GM23338 (cell line): ENCODE measurements at regions not wholly inside any gene's neighbourhood (a gene's known extent, or its start where the extent isn't known, plus 50 kb on each side); places are given as distances from the start of the nearest gene placed in this dataset.

Experiments
- ATAC-seq: fragments of 200-7000 bp; cut with Tn5 transposase; 3 replicates; pipeline ENCODE4 v1.9.1; 2020
- DNase-seq: peaks from one replicate; pipeline ENCODE4 v3.0.0-alpha.2; 2015; ENCODE audit warnings: low spot score
- H2AFZ ChIP-seq: fragments of 200-600 bp; sonication (generic); 2 replicates; pipeline ENCODE4 v1.8.0; 2016; ENCODE audit warnings: antibody characterized with exemption, mild to moderate bottlenecking, moderate library complexity
- H3F3A ChIP-seq: fragments of 200-600 bp; sonication (generic); replicated peaks from 2 replicates; pipeline ENCODE4 v1.8.0; 2017; ENCODE audit warnings: antibody characterized with exemption, mixed run types, low read depth
- H3K27ac ChIP-seq: fragments of 200-600 bp; sonication (generic); 2 replicates; pipeline ENCODE4 v1.6.1; 2016; ENCODE audit warnings: low read depth
- H3K27me3 ChIP-seq: fragments of 200-600 bp; sonication (generic); 2 replicates; pipeline ENCODE4 v1.8.0; 2016; ENCODE audit warnings: mild to moderate bottlenecking, mixed run types, moderate library complexity; ENCODE audit not compliant: insufficient read depth
- H3K36me3 ChIP-seq: fragments of 200-600 bp; sonication (generic); 2 replicates; pipeline ENCODE4 v1.8.0; 2016; ENCODE audit warnings: mild to moderate bottlenecking; ENCODE audit not compliant: insufficient read depth
- H3K4me1 ChIP-seq: fragments of 200-600 bp; sonication (generic); 2 replicates; pipeline ENCODE4 v1.8.0; 2016; ENCODE audit warnings: mild to moderate bottlenecking, moderate library complexity; ENCODE audit not compliant: insufficient read depth
- H3K4me2 ChIP-seq: fragments of 200-600 bp; sonication (generic); 2 replicates; pipeline ENCODE4 v1.7.1; 2017; ENCODE audit warnings: mixed run types
- H3K4me3 ChIP-seq: fragments of 200-600 bp; sonication (generic); 2 replicates; pipeline ENCODE4 v1.6.1; 2016; ENCODE audit warnings: mixed run types
- H3K79me2 ChIP-seq: fragments of 200-600 bp; sonication (generic); replicated peaks from 2 replicates; pipeline ENCODE4 v1.8.0; 2017; ENCODE audit warnings: mild to moderate bottlenecking; ENCODE audit not compliant: insufficient read depth
- H3K9me2 ChIP-seq: fragments of 200-600 bp; sonication (generic); 2 replicates; pipeline ENCODE4 v1.8.0; 2017; ENCODE audit not compliant: insufficient read depth
- H4K20me1 ChIP-seq: fragments of 200-600 bp; sonication (generic); replicated peaks from 2 replicates; pipeline ENCODE4 v1.8.0; 2017; ENCODE audit warnings: mild to moderate bottlenecking; ENCODE audit not compliant: insufficient read depth
- H3K27ac Mint-ChIP-seq: 2 replicates; pipeline ENCODE4 v1.8.0; 2020; ENCODE audit warnings: inconsistent platforms, mild to moderate bottlenecking, moderate library complexity, mixed read lengths
- H3K27me3 Mint-ChIP-seq: 3 replicates; pipeline ENCODE4 v1.8.0; 2022; ENCODE audit warnings: low read depth, mild to moderate bottlenecking, moderate library complexity, mixed read lengths, inconsistent platforms; ENCODE audit not compliant: insufficient read depth, poor library complexity
- H3K36me3 Mint-ChIP-seq: 3 replicates; pipeline ENCODE4 v1.8.0; 2021; ENCODE audit warnings: low read depth, mild to moderate bottlenecking, inconsistent platforms, moderate library complexity, mixed read lengths
- H3K4me1 Mint-ChIP-seq: 3 replicates; pipeline ENCODE4 v1.8.0; 2020; ENCODE audit warnings: mild to moderate bottlenecking, inconsistent platforms, mixed read lengths
- H3K4me3 Mint-ChIP-seq: 3 replicates; pipeline ENCODE4 v1.8.0; 2021; ENCODE audit warnings: moderate library complexity, mild to moderate bottlenecking, inconsistent platforms, mixed read lengths
- H3K9me3 Mint-ChIP-seq: 3 replicates; pipeline ENCODE4 v1.8.0; 2020; ENCODE audit warnings: moderate library complexity, mild to moderate bottlenecking, inconsistent platforms, mixed read lengths
- CREB1 ChIP-seq: fragments of 250-450 bp; sonication (Bioruptor Pico); IDR thresholded peaks from 2 replicates; pipeline ENCODE4 v1.5.0; 2020; ENCODE audit warnings: low read depth, mild to moderate bottlenecking, moderate library complexity
- EZH2 ChIP-seq: fragments of 200-600 bp; sonication (generic); IDR thresholded peaks from one replicate; pipeline ENCODE4 v1.8.0; 2017; ENCODE audit warnings: antibody characterized with exemption, mild to moderate bottlenecking, low read depth; ENCODE audit not compliant: unreplicated experiment
- EZH2phosphoT487 ChIP-seq: fragments of 200-600 bp; sonication (generic); IDR thresholded peaks from one replicate; pipeline ENCODE4 v1.8.1; 2018; ENCODE audit warnings: antibody characterized with exemption; ENCODE audit not compliant: unreplicated experiment
- JUNB ChIP-seq: IDR thresholded peaks from one replicate; pipeline ENCODE4 v1.6.1; 2016; ENCODE audit warnings: antibody characterized with exemption; ENCODE audit not compliant: unreplicated experiment
- NANOG ChIP-seq: IDR thresholded peaks from 2 replicates; pipeline ENCODE4 v1.6.1; 2016; ENCODE audit warnings: antibody characterized with exemption, borderline replicate concordance
- POLR2AphosphoS5 ChIP-seq: IDR thresholded peaks from 2 replicates; pipeline ENCODE4 v1.6.1; 2016; ENCODE audit warnings: antibody characterized with exemption, low read depth
- STAT1 ChIP-seq: IDR thresholded peaks from one replicate; pipeline ENCODE4 v1.6.1; 2016; ENCODE audit warnings: antibody characterized with exemption; ENCODE audit not compliant: unreplicated experiment
- ZNF114 ChIP-seq: fragments of 250-450 bp; sonication (Bioruptor Pico); IDR thresholded peaks from 2 replicates; pipeline ENCODE4 v1.5.0; 2020; ENCODE audit warnings: mild to moderate bottlenecking, moderate library complexity
- ZNF331 ChIP-seq: fragments of 250-450 bp; sonication (Bioruptor Pico); IDR thresholded peaks from 2 replicates; pipeline ENCODE4 v1.5.0; 2020; ENCODE audit warnings: low read depth, mild to moderate bottlenecking, moderate library complexity
- TF ChIP-seq, protein P1 (sequence below): IDR thresholded peaks from 2 replicates; pipeline ENCODE4 v1.6.1; 2016; ENCODE audit warnings: antibody characterized with exemption
- TF ChIP-seq, protein P2 (sequence below): IDR thresholded peaks from one replicate; pipeline ENCODE4 v1.6.1; 2018; ENCODE audit warnings: antibody characterized with exemption; ENCODE audit not compliant: unreplicated experiment
- TF ChIP-seq, protein P3 (sequence below), 2 experiments: fragments of 200-600 bp in 1 of 2; sonication (generic) in 1 of 2; conservative IDR thresholded peaks; 2 replicates each; pipeline versions ENCODE4 v1.5.1 to v1.6.1; 2016 to 2017; ENCODE audit warnings: antibody characterized with exemption in 2 of 2, low read depth in 2 of 2, mild to moderate bottlenecking in 2 of 2, moderate library complexity in 1 of 2
- TF ChIP-seq, protein P4 (sequence below): fragments of 250-450 bp; sonication (Bioruptor Pico); IDR thresholded peaks from 2 replicates; pipeline ENCODE4 v1.5.0; 2020; ENCODE audit warnings: mild to moderate bottlenecking, moderate library complexity

DNA sequence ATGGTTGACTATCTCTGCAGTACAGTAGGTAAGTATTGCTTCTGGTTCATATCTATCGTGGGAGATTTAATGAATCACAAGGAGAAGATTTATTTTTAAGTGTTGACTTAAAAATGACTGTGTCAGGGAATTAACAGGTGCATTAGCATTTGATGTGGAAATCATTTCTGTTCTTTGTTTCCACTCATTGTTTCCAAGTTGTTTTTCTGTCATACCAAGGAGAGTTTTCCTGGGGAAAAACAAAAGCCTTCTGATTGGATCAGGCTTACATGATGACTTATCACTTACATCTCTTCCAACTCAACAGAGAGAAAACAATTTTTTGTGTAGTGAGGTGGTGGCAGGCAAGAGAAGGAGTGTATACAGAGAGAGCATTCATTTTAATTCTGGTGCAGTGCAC, 686.4 kb downstream of the HTR1B start:
- H3K4me3 ChIP-seq: no peak overlapping the region
- H3K4me1 ChIP-seq: peaks cover 4% of the 10 kb centered on the region; the same call in 1 of the 2 replicates
- H4K20me1 ChIP-seq: peaks cover 4% of the 10 kb centered on the region; the same call in 1 of the 2 replicates
- Mint-ChIP-seq H3K36me3 (no peaks in the 10 kb centered on the region), H3K4me3 (no peak overlapping the region), H3K27ac (no peak overlapping the region), H3K4me1 (peaks cover 8% of the 10 kb centered on the region; the same call in 2 of the 3 replicates), H3K9me3 (no peaks in the 10 kb centered on the region), H3K27me3 (no peaks in the 10 kb centered on the region)
- ATAC-seq (no peak), DNase-seq (no peak)
- H3K27me3 ChIP-seq: no peaks in the 10 kb centered on the region
- H3K79me2 ChIP-seq: no peaks in the 10 kb centered on the region
- no peaks in the 10 kb centered on the region for H3F3A ChIP-seq
- H2AFZ ChIP-seq: no peak overlapping the region
- TF ChIP-seq, protein P1, sequence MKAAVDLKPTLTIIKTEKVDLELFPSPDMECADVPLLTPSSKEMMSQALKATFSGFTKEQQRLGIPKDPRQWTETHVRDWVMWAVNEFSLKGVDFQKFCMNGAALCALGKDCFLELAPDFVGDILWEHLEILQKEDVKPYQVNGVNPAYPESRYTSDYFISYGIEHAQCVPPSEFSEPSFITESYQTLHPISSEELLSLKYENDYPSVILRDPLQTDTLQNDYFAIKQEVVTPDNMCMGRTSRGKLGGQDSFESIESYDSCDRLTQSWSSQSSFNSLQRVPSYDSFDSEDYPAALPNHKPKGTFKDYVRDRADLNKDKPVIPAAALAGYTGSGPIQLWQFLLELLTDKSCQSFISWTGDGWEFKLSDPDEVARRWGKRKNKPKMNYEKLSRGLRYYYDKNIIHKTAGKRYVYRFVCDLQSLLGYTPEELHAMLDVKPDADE: no peak
- TF ChIP-seq, protein P2, sequence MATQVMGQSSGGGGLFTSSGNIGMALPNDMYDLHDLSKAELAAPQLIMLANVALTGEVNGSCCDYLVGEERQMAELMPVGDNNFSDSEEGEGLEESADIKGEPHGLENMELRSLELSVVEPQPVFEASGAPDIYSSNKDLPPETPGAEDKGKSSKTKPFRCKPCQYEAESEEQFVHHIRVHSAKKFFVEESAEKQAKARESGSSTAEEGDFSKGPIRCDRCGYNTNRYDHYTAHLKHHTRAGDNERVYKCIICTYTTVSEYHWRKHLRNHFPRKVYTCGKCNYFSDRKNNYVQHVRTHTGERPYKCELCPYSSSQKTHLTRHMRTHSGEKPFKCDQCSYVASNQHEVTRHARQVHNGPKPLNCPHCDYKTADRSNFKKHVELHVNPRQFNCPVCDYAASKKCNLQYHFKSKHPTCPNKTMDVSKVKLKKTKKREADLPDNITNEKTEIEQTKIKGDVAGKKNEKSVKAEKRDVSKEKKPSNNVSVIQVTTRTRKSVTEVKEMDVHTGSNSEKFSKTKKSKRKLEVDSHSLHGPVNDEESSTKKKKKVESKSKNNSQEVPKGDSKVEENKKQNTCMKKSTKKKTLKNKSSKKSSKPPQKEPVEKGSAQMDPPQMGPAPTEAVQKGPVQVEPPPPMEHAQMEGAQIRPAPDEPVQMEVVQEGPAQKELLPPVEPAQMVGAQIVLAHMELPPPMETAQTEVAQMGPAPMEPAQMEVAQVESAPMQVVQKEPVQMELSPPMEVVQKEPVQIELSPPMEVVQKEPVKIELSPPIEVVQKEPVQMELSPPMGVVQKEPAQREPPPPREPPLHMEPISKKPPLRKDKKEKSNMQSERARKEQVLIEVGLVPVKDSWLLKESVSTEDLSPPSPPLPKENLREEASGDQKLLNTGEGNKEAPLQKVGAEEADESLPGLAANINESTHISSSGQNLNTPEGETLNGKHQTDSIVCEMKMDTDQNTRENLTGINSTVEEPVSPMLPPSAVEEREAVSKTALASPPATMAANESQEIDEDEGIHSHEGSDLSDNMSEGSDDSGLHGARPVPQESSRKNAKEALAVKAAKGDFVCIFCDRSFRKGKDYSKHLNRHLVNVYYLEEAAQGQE: no peak
- TF ChIP-seq POLR2AphosphoS5 (no peak), ZNF331 (no peak), CREB1 (CRISPR knock-in tag) (no peak), NANOG (no peak), ZNF114 (CRISPR knock-in tag) (no peak), STAT1 (no peak), JUNB (no peak), EZH2 (no peak), EZH2phosphoT487 (no peak)
- TF ChIP-seq, protein P3, sequence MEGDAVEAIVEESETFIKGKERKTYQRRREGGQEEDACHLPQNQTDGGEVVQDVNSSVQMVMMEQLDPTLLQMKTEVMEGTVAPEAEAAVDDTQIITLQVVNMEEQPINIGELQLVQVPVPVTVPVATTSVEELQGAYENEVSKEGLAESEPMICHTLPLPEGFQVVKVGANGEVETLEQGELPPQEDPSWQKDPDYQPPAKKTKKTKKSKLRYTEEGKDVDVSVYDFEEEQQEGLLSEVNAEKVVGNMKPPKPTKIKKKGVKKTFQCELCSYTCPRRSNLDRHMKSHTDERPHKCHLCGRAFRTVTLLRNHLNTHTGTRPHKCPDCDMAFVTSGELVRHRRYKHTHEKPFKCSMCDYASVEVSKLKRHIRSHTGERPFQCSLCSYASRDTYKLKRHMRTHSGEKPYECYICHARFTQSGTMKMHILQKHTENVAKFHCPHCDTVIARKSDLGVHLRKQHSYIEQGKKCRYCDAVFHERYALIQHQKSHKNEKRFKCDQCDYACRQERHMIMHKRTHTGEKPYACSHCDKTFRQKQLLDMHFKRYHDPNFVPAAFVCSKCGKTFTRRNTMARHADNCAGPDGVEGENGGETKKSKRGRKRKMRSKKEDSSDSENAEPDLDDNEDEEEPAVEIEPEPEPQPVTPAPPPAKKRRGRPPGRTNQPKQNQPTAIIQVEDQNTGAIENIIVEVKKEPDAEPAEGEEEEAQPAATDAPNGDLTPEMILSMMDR (conservative IDR thresholded peaks at IDR 0.05; ENCODE audit: low read depth in 2 of 2): no peak
- TF ChIP-seq, protein P4, sequence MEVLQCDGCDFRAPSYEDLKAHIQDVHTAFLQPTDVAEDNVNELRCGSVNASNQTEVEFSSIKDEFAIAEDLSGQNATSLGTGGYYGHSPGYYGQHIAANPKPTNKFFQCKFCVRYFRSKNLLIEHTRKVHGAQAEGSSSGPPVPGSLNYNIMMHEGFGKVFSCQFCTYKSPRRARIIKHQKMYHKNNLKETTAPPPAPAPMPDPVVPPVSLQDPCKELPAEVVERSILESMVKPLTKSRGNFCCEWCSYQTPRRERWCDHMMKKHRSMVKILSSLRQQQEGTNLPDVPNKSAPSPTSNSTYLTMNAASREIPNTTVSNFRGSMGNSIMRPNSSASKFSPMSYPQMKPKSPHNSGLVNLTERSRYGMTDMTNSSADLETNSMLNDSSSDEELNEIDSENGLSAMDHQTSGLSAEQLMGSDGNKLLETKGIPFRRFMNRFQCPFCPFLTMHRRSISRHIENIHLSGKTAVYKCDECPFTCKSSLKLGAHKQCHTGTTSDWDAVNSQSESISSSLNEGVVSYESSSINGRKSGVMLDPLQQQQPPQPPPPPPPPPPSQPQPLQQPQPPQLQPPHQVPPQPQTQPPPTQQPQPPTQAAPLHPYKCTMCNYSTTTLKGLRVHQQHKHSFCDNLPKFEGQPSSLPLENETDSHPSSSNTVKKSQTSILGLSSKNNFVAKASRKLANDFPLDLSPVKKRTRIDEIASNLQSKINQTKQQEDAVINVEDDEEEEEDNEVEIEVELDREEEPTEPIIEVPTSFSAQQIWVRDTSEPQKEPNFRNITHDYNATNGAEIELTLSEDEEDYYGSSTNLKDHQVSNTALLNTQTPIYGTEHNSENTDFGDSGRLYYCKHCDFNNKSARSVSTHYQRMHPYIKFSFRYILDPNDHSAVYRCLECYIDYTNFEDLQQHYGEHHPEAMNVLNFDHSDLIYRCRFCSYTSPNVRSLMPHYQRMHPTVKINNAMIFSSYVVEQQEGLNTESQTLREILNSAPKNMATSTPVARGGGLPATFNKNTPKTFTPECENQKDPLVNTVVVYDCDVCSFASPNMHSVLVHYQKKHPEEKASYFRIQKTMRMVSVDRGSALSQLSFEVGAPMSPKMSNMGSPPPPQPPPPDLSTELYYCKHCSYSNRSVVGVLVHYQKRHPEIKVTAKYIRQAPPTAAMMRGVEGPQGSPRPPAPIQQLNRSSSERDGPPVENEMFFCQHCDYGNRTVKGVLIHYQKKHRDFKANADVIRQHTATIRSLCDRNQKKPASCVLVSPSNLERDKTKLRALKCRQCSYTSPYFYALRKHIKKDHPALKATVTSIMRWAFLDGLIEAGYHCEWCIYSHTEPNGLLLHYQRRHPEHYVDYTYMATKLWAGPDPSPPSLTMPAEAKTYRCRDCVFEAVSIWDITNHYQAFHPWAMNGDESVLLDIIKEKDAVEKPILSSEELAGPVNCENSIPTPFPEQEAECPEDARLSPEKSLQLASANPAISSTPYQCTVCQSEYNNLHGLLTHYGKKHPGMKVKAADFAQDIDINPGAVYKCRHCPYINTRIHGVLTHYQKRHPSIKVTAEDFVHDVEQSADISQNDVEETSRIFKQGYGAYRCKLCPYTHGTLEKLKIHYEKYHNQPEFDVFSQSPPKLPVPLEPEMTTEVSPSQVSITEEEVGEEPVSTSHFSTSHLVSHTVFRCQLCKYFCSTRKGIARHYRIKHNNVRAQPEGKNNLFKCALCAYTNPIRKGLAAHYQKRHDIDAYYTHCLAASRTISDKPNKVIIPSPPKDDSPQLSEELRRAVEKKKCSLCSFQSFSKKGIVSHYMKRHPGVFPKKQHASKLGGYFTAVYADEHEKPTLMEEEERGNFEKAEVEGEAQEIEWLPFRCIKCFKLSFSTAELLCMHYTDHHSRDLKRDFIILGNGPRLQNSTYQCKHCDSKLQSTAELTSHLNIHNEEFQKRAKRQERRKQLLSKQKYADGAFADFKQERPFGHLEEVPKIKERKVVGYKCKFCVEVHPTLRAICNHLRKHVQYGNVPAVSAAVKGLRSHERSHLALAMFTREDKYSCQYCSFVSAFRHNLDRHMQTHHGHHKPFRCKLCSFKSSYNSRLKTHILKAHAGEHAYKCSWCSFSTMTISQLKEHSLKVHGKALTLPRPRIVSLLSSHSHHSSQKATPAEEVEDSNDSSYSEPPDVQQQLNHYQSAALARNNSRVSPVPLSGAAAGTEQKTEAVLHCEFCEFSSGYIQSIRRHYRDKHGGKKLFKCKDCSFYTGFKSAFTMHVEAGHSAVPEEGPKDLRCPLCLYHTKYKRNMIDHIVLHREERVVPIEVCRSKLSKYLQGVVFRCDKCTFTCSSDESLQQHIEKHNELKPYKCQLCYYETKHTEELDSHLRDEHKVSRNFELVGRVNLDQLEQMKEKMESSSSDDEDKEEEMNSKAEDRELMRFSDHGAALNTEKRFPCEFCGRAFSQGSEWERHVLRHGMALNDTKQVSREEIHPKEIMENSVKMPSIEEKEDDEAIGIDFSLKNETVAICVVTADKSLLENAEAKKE (CRISPR knock-in tag): no peak
- H3K27ac ChIP-seq: no peak overlapping the region
- peaks cover 4% of the 10 kb centered on the region; the same call in 1 of the 2 replicates for H3K9me2 ChIP-seq
- no peak overlapping the region for H3K4me2 ChIP-seq
- no peaks in the 10 kb centered on the region for H3K36me3 ChIP-seq
